NCI-H1417 treated with DMSO at 0.1 percent for 48 hours (cell line): ENCODE measurements at regions not wholly inside any gene's neighbourhood (a gene's known extent, or its start where the extent isn't known, plus 50 kb on each side); places are given as distances from the start of the nearest gene placed in this dataset.

Experiments used
- DNase-seq: peaks from one replicate; lab custom pipeline; 2025; lab: John Stamatoyannopoulos, UW

DNA sequence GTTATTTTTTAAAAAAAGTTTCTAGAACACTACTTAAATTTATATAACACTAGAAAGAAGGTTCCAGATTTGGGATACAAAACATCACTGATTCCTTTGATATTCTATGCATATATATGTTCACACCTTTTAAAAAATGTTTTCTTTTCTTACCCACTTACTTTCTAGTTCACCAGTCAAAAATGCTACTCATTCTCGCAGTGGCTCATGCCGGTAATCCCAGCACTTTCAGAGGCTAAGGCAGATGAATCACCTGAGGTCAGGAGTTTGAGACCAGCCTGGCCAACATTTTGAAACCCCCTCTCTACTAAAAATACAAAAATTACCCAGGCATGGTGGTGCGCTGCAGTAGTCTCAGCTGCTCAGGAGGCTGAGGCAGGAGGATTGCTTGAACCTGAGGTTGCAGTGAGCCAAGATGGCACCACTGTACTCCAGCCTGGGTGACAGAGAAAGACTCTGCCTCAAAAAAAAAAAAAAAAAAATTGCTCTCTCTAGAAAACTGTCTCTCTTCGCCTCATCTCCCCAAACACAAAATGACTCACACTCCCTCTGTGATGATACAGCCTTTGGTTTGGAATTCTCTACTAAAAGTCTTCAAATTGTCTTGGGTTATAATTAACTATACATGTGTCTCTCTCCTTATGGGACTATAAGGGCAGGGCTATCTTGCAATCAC, 52.6 kb upstream of the TGFBR2 start:
- DNase-seq: no peak

DNA sequence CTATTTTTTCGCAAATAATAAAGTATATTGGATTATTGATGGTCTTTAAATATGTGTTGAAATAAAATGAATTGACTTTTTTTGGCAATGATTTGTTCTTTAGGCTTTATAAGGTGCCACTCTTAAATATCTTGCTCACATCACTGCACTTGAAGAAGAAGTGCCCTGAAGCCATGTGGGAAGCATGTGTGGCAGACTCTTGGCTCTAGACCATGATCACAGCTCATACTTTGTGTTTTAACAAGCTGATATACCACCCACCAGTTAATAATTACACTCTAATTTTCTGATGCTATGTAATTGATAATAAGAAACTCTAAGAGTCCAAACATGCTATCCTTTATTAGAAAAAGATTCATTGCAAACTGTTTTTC, 52.1 kb upstream of the TGFBR2 start:
- no peak for DNase-seq

DNA sequence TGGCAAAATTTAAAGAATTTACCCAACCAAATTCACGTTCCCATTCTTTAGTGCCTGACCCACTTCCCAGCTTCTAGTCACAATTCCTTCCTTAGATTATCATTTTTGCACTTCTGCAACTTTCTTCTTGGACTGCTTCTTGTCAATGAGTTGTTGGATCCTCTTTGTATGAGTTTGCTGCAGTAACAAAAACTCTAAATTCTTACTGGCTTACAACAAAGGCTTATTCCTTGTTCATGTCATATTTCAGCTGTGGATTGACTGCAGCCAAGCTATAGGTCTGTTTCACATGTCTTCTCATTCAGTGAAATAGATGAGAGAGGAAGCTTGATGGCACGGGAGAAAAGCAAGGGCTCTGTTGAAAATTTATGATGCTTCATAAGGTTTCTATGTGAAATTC, 50.4 kb upstream of the TGFBR2 start:
- no peak for DNase-seq
